Omental fat pad (tissue), 3 donors: ENCODE measurements at regions not wholly inside any gene's neighbourhood (a gene's known extent, or its start where the extent isn't known, plus 50 kb on each side); places are given as distances from the start of the nearest gene placed in this dataset.
"Not testable (repeated sequence)": the region's sequence is repeated elsewhere in the genome, so short reads cannot be mapped to it uniquely, and the experiment has no call there.

Experiments used
- ATAC-seq: fragments of 150-250 bp; one replicate; pipeline ENCODE4 v1.9.1; 2016; ENCODE audit warnings: mild to moderate bottlenecking, moderate library complexity; ENCODE audit not compliant: low FRiP score
- DNase-seq: peaks from one replicate; pipeline ENCODE4 v3.0.0-alpha.2; 2019; ENCODE audit warnings: low spot score
- TF ChIP-seq, protein P1 (sequence below), 3 donors: fragments of 450-650 bp; IDR thresholded peaks; one replicate each; pipeline ENCODE4 v1.5.1; 2016 to 2017; ENCODE audit warnings: antibody characterized with exemption in 3 of 3, mild to moderate bottlenecking in 3 of 3, moderate library complexity in 2 of 3

DNA sequence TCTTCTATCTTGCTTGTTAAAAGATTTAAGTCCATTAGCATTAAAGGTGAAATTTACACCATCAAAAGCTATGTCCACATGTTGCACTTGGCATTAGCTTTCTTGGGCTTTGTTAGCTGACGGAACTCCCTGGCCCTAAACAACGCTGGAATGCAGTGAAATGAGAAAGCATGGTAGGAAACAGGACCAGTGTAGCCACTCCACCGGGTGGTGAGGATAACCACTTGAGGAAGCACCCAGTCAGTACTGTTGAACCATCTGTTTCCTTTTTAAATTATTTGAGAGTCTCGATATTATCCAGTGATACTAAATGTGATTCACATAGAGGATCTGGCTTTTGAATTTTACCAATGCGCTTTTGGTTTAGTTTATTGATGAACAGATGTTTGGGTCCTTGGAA lies 374.9 kb upstream of the NOX3 start:
- no peak for ATAC-seq
- TF ChIP-seq, protein P1, sequence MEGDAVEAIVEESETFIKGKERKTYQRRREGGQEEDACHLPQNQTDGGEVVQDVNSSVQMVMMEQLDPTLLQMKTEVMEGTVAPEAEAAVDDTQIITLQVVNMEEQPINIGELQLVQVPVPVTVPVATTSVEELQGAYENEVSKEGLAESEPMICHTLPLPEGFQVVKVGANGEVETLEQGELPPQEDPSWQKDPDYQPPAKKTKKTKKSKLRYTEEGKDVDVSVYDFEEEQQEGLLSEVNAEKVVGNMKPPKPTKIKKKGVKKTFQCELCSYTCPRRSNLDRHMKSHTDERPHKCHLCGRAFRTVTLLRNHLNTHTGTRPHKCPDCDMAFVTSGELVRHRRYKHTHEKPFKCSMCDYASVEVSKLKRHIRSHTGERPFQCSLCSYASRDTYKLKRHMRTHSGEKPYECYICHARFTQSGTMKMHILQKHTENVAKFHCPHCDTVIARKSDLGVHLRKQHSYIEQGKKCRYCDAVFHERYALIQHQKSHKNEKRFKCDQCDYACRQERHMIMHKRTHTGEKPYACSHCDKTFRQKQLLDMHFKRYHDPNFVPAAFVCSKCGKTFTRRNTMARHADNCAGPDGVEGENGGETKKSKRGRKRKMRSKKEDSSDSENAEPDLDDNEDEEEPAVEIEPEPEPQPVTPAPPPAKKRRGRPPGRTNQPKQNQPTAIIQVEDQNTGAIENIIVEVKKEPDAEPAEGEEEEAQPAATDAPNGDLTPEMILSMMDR (IDR thresholded peaks at IDR 0.05): no peak
- DNase-seq: no peak

DNA sequence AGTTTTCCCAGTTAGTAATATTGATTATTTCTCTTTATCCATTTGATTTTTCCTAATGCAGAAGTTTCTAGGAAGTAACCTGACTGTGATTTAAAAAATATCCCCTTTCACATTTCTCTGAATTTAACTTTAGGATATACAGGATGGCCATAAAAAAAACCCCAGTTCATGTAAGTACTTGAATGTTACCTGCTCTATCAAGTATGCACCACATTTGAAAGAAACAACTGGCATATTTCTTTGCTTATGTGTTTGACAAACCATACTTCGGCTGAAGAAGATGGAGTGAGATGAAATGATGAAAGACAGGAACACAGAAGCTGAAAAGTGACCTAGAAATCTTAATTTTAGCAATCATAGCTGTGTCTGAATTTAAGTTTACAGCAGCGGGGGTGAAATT lies 374.0 kb upstream of the NOX3 start:
- ATAC-seq: no peak

DNA sequence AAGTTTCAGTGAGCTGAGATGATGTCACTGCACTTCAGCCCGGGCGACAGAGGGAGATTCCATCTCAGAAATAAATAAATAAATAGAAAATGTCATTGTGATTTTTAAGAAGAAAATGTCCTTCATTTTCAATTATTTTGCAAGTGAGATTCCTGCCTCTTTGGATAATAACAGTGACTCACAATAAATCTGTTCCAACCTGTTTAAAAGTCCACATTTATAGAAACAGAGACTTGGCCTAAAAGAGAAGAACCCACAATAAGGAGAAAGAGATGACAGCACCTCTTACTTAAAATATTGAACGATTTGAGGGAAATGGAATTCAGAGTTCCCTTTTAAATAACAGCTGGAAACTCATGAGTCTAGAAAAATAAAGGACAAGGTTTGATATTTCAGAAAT lies 373.4 kb upstream of the NOX3 start:
- no peak for ATAC-seq
- TF ChIP-seq, protein P1 (IDR thresholded peaks at IDR 0.05): no peak
- DNase-seq: no peak

More for the DNA sequence above, 374.0 kb upstream of the NOX3 start:
- DNase-seq: no peak
- TF ChIP-seq, protein P1 (IDR thresholded peaks at IDR 0.05): no peak

DNA sequence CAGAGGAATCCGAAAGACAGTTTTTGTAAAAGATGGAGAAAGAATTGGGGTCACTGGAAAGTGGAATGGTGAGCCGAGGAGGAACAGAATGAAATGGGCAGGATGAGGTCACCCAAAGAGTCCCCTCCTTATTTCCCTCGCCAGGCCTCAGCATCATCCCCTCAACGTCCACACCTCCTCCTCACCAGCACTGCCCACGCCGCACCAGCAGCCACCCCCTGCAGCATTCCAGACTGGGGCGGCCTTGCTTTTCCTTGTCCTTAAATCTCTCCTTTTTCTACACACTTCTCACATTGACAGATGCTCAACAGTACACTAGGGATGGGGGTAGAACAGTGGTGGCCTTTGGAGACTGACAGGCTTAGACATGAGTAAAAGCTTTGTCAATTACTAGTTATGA lies 363.1 kb upstream of the NOX3 start:
- DNase-seq (no peak), ATAC-seq (no peak)
- TF ChIP-seq, protein P1 (IDR thresholded peaks at IDR 0.05): no peak

DNA sequence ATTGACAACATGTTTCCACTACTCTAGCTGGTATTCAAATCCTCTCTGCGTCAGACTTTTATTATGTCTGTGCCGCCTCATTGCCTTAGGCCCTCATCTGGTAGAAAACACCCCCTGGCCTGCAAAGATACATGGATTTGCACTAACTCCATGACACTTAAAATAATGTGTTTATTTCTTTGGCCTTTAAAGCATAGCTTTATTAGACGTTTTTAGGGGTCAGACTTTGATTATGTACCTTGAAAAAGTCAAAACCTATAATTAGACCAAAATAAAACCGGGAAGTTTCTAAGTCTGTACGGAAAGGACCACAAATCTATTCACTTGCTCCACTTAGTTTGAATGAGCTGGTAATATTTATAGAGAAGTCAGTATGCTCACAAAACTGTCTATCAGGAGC lies 357.9 kb upstream of the NOX3 start:
- TF ChIP-seq, protein P1 (IDR thresholded peaks at IDR 0.05): no peak
- no peak for DNase-seq
- no peak for ATAC-seq

DNA sequence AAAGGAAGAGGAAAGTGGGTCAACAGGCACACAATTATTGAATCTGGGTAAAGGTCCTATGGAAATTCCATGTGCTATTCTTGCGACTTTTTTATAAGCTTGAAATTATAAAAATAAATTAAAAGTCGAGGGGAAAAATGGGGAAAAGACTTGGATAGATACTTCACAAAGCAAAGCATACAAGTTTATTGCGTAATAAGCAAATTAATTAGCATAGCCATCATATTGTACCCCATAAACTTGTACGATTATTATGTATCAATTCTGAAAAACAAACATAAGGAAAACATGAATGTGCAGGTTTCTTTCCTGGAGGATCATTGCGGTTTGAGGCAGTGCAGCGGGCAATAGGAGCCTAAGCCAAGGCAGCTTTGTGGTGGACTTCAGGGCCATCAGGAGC lies 351.6 kb upstream of the NOX3 start:
- TF ChIP-seq, protein P1 (IDR thresholded peaks at IDR 0.05): no peak
- ATAC-seq (no peak), DNase-seq (no peak)

DNA sequence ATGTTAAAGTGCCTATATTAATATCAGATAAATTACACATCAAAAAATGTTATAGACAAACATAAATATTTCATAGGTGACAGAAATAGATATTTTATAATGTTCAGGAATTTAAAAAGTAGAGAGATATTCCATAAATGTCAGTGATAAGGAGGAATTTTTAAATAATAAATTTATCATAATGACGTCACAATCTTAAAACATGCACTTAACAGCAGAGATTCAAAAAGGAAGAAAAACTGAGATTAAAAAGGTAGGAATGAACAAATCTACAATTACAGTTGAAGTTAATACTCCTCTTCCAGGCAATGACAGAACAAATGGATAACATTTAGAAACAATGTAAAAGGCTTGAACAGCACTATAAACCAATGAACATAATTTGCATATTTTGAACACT lies 345.4 kb upstream of the NOX3 start:
- TF ChIP-seq, protein P1 (IDR thresholded peaks at IDR 0.05): no peak
- DNase-seq: no peak
- no peak for ATAC-seq

DNA sequence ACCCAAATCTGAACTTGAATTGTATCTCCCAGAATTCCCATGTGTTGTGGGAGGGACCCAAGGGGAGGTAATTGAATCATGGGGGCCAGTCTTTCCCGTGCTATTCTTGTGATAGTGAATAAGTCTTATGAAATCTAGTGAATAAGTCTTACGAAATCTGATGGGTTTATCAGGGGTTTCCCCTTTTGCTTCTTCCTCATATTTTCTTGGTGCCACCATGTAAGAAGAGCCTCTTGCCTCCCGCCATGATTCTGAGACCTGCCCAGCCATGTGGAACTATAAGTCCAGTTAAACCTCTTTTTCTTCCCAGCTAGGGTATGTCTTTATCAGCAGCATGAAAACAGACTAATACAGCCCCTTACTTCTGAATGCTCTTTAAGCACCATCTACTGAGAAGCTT lies 343.2 kb upstream of the NOX3 start:
- not testable (repeated sequence) for DNase-seq, ATAC-seq
